Mammary epithelial cell (primary cell): ENCODE measurements at regions not wholly inside any gene's neighbourhood (a gene's known extent, or its start where the extent isn't known, plus 50 kb on each side); places are given as distances from the start of the nearest gene placed in this dataset.

Experiments
- EZH2 ChIP-seq: IDR thresholded peaks from 2 replicates; pipeline ENCODE4 v1.6.1; 2012; ENCODE audit warnings: low read length, inconsistent platforms, borderline replicate concordance
- TF ChIP-seq, protein P1 (sequence below), 2 donors: IDR thresholded peaks in 1 of 2; conservative IDR thresholded peaks in 1 of 2; 2 replicates each; pipeline ENCODE4 v1.5.1; 2011 to 2012; ENCODE audit warnings: inconsistent platforms in 2 of 2, low read length in 2 of 2, mild to moderate bottlenecking in 2 of 2, control low read depth in 1 of 2, low read depth in 1 of 2; ENCODE audit not compliant: insufficient read depth in 1 of 2; ENCODE audit errors: extremely low read depth in 1 of 2

DNA sequence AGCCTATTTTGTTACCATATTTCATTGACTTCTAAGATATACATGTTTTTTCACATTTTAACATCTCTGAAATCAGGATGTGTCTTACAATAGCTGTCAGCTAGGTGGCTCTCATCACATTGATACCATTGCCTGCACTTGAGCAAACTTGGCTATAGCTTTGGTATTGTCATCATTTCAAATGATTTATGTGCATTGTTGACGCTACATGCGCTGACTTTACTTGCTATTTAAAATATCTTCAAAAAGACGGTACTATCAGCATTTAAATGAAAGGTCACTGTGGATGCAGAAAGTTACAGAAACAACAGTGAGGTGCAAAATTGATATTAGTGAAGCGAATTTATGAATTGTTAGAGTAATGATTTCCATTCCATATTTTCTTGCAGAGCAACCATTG, 54.0 kb upstream of the ABHD2 start:
- TF ChIP-seq, protein P1, sequence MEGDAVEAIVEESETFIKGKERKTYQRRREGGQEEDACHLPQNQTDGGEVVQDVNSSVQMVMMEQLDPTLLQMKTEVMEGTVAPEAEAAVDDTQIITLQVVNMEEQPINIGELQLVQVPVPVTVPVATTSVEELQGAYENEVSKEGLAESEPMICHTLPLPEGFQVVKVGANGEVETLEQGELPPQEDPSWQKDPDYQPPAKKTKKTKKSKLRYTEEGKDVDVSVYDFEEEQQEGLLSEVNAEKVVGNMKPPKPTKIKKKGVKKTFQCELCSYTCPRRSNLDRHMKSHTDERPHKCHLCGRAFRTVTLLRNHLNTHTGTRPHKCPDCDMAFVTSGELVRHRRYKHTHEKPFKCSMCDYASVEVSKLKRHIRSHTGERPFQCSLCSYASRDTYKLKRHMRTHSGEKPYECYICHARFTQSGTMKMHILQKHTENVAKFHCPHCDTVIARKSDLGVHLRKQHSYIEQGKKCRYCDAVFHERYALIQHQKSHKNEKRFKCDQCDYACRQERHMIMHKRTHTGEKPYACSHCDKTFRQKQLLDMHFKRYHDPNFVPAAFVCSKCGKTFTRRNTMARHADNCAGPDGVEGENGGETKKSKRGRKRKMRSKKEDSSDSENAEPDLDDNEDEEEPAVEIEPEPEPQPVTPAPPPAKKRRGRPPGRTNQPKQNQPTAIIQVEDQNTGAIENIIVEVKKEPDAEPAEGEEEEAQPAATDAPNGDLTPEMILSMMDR (conservative IDR thresholded peaks at IDR 0.05 in 1 of 2, IDR thresholded peaks at IDR 0.05 in 1 of 2; ENCODE audit: extremely low read depth in 1 of 2, insufficient read depth in 1 of 2, low read depth in 1 of 2, low read length in 2 of 2) = peak; percentile 33 to 54
- TF ChIP-seq EZH2 = no peak
